H1 (cell line): ENCODE measurements at regions not wholly inside any gene's neighbourhood (a gene's known extent, or its start where the extent isn't known, plus 50 kb on each side); places are given as distances from the start of the nearest gene placed in this dataset.

Source experiments
- CTCF ChIA-PET: fragments of 300-600 bp; sonication (Branson Sonifier 250); formaldehyde crosslinking; loops from one replicate; lab custom pipeline; 2021; ENCODE audit not compliant: partially characterized antibody; lab: Charles Lee
- POLR2A ChIA-PET: fragments of 300-600 bp; sonication (Branson Sonifier 250); formaldehyde crosslinking; loops from one replicate; lab custom pipeline; 2021; ENCODE audit warnings: inconsistent platforms; ENCODE audit not compliant: partially characterized antibody; lab: Charles Lee
- DNase-seq, 2 experiments: peaks; one replicate each; pipeline versions ENCODE4 v3.0.0 to v3.0.0-alpha.2; 2010 to 2022; ENCODE audit warnings: low spot score in 2 of 2, low read depth in 1 of 2, mixed read lengths in 1 of 2
- FAIRE-seq: peaks from 2 replicates; lab custom pipeline; 2011; peaks lifted over from hg19 to GRCh38; lab: Jason Lieb, UNC
- H2AFZ ChIP-seq: 2 replicates; pipeline ENCODE4 v1.8.1; 2012; ENCODE audit warnings: low read length, inconsistent platforms
- H2AK5ac ChIP-seq: 2 replicates; pipeline ENCODE4 v1.6.1; 2013; ENCODE audit warnings: low read depth, low read length
- H2BK120ac ChIP-seq: replicated peaks from 2 replicates; pipeline ENCODE3; 2013; ENCODE audit warnings: low read depth, low read length, inconsistent platforms
- H2BK12ac ChIP-seq: 2 replicates; pipeline ENCODE4 v1.6.1; 2013; ENCODE audit warnings: low read depth, low read length
- H2BK15ac ChIP-seq: 2 replicates; pipeline ENCODE4 v1.6.1; 2013; ENCODE audit warnings: low read length
- H2BK20ac ChIP-seq: 2 replicates; pipeline ENCODE4 v1.6.1; 2013; ENCODE audit warnings: low read length
- H2BK5ac ChIP-seq: 2 replicates; pipeline ENCODE4 v1.6.1; 2013; ENCODE audit warnings: low read depth, low read length
- H3K14ac ChIP-seq: 2 replicates; pipeline ENCODE4 v1.6.1; 2013; ENCODE audit warnings: inconsistent platforms; ENCODE audit not compliant: insufficient read length
- H3K18ac ChIP-seq: 2 replicates; pipeline ENCODE4 v1.6.1; 2013; ENCODE audit warnings: low read length; ENCODE audit errors: extremely low read depth
- H3K23ac ChIP-seq: 2 replicates; pipeline ENCODE4 v1.6.1; 2013; ENCODE audit warnings: inconsistent platforms; ENCODE audit not compliant: insufficient read length
- H3K23me2 ChIP-seq: 2 replicates; pipeline ENCODE4 v1.6.1; 2013; ENCODE audit warnings: low read depth, low read length
- H3K27ac ChIP-seq: 2 replicates; pipeline ENCODE4 v1.6.1; 2011; ENCODE audit warnings: low read depth, low read length, inconsistent platforms
- H3K27me3 ChIP-seq, 4 experiments: replicated peaks in 1 of 4; 1 replicate in 1 of 4; 2 replicates in 3 of 4; pipeline versions ENCODE4 v1.6.1 to v1.8.1; 2011 to 2013; ENCODE audit warnings: low read length in 3 of 4, mild to moderate bottlenecking in 3 of 4, inconsistent platforms in 2 of 4, mixed read lengths in 2 of 4, moderate library complexity in 1 of 4; ENCODE audit not compliant: control insufficient read depth in 3 of 4, insufficient read depth in 3 of 4; ENCODE audit errors: extremely low read depth in 1 of 4
- H3K36me3 ChIP-seq, 4 experiments: 2 replicates each; pipeline versions ENCODE4 v1.6.1 to v1.8.1; 2011 to 2013; ENCODE audit warnings: mild to moderate bottlenecking in 4 of 4, low read length in 3 of 4, moderate library complexity in 2 of 4, control low read depth in 1 of 4, inconsistent platforms in 1 of 4; ENCODE audit not compliant: insufficient read depth in 4 of 4, control insufficient read depth in 2 of 4
- H3K4ac ChIP-seq: replicated peaks from 2 replicates; pipeline ENCODE3; 2013; ENCODE audit warnings: low read length, low read depth, mixed read lengths, inconsistent platforms; ENCODE audit not compliant: insufficient read length
- H3K4me1 ChIP-seq, 4 experiments: replicated peaks in 1 of 4; 1 replicate in 1 of 4; 2 replicates in 3 of 4; pipeline versions ENCODE4 v1.6.1 to v1.8.1; 2011 to 2013; ENCODE audit warnings: low read length in 3 of 4, inconsistent platforms in 2 of 4, mixed read lengths in 1 of 4; ENCODE audit not compliant: insufficient read depth in 4 of 4, control insufficient read depth in 3 of 4
- H3K4me2 ChIP-seq, 2 experiments: 2 replicates each; pipeline versions ENCODE4 v1.6.1 to v1.8.1; 2011 to 2013; ENCODE audit warnings: low read depth in 2 of 2, low read length in 2 of 2, control low read depth in 1 of 2, inconsistent platforms in 1 of 2, mild to moderate bottlenecking in 1 of 2; ENCODE audit not compliant: insufficient read depth in 1 of 2
- H3K4me3 ChIP-seq, 4 experiments: fragments of 200-600, 300-600 bp in 1 of 4; sonication (generic), shearing (Covaris generic), sonication (Bioruptor Twin) in 1 of 4; 2 replicates each; pipeline versions ENCODE4 v1.5.1 to v1.8.1; 2011 to 2016; ENCODE audit warnings: low read length in 4 of 4, low read depth in 3 of 4, control low read depth in 2 of 4, inconsistent platforms in 2 of 4, mild to moderate bottlenecking in 2 of 4, mixed read lengths in 1 of 4, moderate library complexity in 1 of 4; ENCODE audit not compliant: insufficient read depth in 2 of 4; ENCODE audit errors: extremely low read depth in 1 of 4
- H3K56ac ChIP-seq: replicated peaks from 2 replicates; pipeline ENCODE3; 2013; ENCODE audit warnings: low read depth, mild to moderate bottlenecking, mixed read lengths, low read length, inconsistent platforms; ENCODE audit not compliant: insufficient read length
- H3K79me1 ChIP-seq: 2 replicates; pipeline ENCODE4 v1.6.1; 2013; ENCODE audit warnings: low read depth, low read length, control low read depth
- H3K79me2 ChIP-seq, 2 experiments: 2 replicates each; pipeline versions ENCODE4 v1.6.1 to v1.8.1; 2012 to 2013; ENCODE audit warnings: low read length in 2 of 2, mild to moderate bottlenecking in 2 of 2, inconsistent platforms in 1 of 2; ENCODE audit not compliant: insufficient read depth in 2 of 2, control insufficient read depth in 1 of 2
- H3K9ac ChIP-seq, 4 experiments: replicated peaks in 1 of 4; 1 replicate in 1 of 4; 2 replicates in 3 of 4; pipeline versions ENCODE4 v1.6.1 to v1.8.1; 2011 to 2013; ENCODE audit warnings: low read depth in 3 of 4, low read length in 3 of 4, control low read depth in 2 of 4, mild to moderate bottlenecking in 2 of 4, moderate library complexity in 2 of 4, inconsistent platforms in 1 of 4; ENCODE audit errors: extremely low read depth in 1 of 4
- H3K9me3 ChIP-seq, 2 experiments: 2 replicates each; pipeline versions ENCODE4 v1.6.1 to v1.8.1; 2012 to 2013; ENCODE audit warnings: mild to moderate bottlenecking in 2 of 2, moderate library complexity in 2 of 2, control low read depth in 1 of 2, inconsistent platforms in 1 of 2, low read depth in 1 of 2, low read length in 1 of 2, mixed read lengths in 1 of 2; ENCODE audit not compliant: insufficient read depth in 2 of 2
- H4K20me1 ChIP-seq, 2 experiments: replicated peaks in 1 of 2; 2 replicates each; pipeline versions ENCODE3 to v1.8.1; 2011 to 2013; ENCODE audit warnings: inconsistent platforms in 2 of 2, low read length in 2 of 2, mild to moderate bottlenecking in 1 of 2; ENCODE audit not compliant: insufficient read depth in 2 of 2, control insufficient read depth in 1 of 2
- H4K5ac ChIP-seq: 2 replicates; pipeline ENCODE4 v1.6.1; 2013; ENCODE audit warnings: low read length, low read depth, mixed read lengths, inconsistent platforms; ENCODE audit not compliant: insufficient read length
- H4K8ac ChIP-seq: 2 replicates; pipeline ENCODE4 v1.8.0; 2013; ENCODE audit warnings: mild to moderate bottlenecking, moderate library complexity, low read length, inconsistent platforms; ENCODE audit not compliant: insufficient read depth; ENCODE audit errors: extremely low read depth
- H4K91ac ChIP-seq: replicated peaks from 2 replicates; pipeline ENCODE3; 2013; ENCODE audit warnings: low read length, mixed read lengths, inconsistent platforms; ENCODE audit not compliant: insufficient read length
- ATF3 ChIP-seq: IDR thresholded peaks from 2 replicates; pipeline ENCODE4 v1.6.1; 2011; ENCODE audit warnings: low read depth, mild to moderate bottlenecking, low read length; ENCODE audit not compliant: insufficient read depth

- Histone ChIP-seq H2AFZ (no peak overlapping the region), H3K27ac (no peak overlapping the region), H2BK120ac (no peak overlapping the region), H3K4me1 (no peaks in the 10 kb centered on the region), H2AK5ac (no peak overlapping the region), H3K79me1 (no peaks in the 10 kb centered on the region), H2BK20ac (no peak overlapping the region), H3K79me2 (no peaks in the 10 kb centered on the region), H4K91ac (no peak overlapping the region), H3K23ac (no peak overlapping the region), H3K4me2 (no peak overlapping the region), H2BK5ac (no peak overlapping the region), H3K18ac (no peak overlapping the region), H4K8ac (no peak overlapping the region), H2BK12ac (no peak overlapping the region), H3K4ac (no peak overlapping the region), H4K5ac (no peak overlapping the region), H2BK15ac (no peak overlapping the region), H4K20me1 (no peaks in the 10 kb centered on the region), H3K56ac (no peak overlapping the region), H3K4me3 (no peak overlapping the region), H3K9ac (no peak overlapping the region), H3K9me3 (no peaks in the 10 kb centered on the region), H3K14ac (no peak overlapping the region), H3K27me3 (no peaks in the 10 kb centered on the region), H3K23me2 (no peaks in the 10 kb centered on the region), H3K36me3 (no peaks in the 10 kb centered on the region)
- ChIA-PET CTCF (no interaction called here), POLR2A (no interaction called here)
- no peak for TF ChIP-seq ATF3
- FAIRE-seq = no peak
- no peak for DNase-seq
Observed at GRCh38 chr12:91608542-91608941, 425.9 kb upstream of the DCN start.
